ENCODE measurements at regions not wholly inside any gene's neighbourhood (a gene's known extent, or its start where the extent isn't known, plus 50 kb on each side); places are given as distances from the start of the nearest gene placed in this dataset.

DNA sequence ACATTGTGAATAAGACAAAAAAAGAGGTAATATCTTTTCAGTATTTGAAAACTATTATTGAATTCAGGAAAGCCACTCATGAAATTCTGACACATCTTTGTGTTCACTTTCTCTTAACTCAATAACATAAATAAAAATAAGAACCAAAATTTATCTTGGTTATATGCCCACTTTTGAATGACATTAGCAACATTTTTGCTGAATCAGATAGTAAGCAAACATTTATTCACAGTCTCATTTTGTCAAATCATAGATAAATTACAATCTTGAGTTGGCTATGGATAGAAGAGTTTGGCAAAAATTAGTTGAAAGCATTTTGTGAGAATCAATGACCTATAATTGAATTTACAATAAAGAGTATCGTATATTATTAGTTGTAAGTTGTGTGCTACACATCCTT lies 545.1 kb upstream of the PKDCC start:
- Histone ChIP-seq H3K4me1 (no peaks in the 10 kb centered on the region), H3K4me3 (no peak overlapping the region), H3K27me3 (no peaks in the 10 kb centered on the region), H3K9me3 (replicated peaks) (peaks cover 12% of the 10 kb centered on the region; the same call in 1 of the 2 replicates), H3K27ac (no peak overlapping the region), H3K36me3 (no peaks in the 10 kb centered on the region)
- no peak for DNase-seq

DNA sequence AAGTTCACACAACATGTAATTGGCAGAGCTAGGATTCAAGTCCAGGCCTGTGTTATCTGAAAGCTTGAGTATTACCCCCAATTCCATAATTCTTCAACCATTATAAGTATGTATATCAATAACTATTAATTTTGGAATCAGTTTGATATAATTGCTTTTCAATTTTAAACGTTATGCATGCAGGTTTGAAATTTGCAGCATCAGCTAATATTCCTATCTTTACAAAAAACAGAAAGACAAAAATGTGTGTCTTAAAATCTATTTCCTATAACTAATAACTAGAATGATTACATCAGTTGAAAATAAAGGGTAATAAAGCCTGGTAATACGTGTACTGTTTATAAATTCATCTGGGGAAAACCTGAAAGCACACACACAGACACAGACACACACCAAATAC lies 543.3 kb upstream of the PKDCC start:
- Histone ChIP-seq H3K27ac (no peak overlapping the region), H3K9me3 (replicated peaks) (peaks cover 12% of the 10 kb centered on the region; the same call in 1 of the 2 replicates), H3K36me3 (no peaks in the 10 kb centered on the region), H3K27me3 (no peaks in the 10 kb centered on the region), H3K4me1 (no peaks in the 10 kb centered on the region), H3K4me3 (no peak overlapping the region)
- no peak for DNase-seq

DNA sequence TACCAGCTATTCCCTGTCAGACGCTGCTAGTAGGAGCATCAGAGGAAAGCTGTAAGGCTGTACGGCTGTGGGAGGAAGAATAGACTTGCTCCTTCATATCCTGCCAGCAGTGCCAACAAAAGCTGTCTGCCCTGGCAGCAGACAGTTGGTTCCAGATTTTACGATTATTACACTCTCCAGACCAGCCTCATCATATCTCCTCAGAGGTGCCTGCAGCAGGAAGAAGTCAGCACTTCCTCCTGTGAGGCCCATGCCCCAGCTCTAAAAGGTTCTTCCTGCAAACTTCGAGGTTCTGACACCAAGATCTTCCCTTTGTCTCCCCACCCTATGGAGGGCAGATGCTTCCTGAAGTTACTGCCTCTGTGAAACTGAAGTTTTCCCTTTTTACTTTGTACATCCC lies 537.7 kb upstream of the PKDCC start:
- Histone ChIP-seq H3K36me3 (no peaks in the 10 kb centered on the region), H3K27me3 (no peaks in the 10 kb centered on the region), H3K4me3 (no peak overlapping the region), H3K4me1 (no peaks in the 10 kb centered on the region), H3K27ac (no peak overlapping the region), H3K9me3 (replicated peaks) (no peaks in the 10 kb centered on the region)
- DNase-seq, result no peak

DNA sequence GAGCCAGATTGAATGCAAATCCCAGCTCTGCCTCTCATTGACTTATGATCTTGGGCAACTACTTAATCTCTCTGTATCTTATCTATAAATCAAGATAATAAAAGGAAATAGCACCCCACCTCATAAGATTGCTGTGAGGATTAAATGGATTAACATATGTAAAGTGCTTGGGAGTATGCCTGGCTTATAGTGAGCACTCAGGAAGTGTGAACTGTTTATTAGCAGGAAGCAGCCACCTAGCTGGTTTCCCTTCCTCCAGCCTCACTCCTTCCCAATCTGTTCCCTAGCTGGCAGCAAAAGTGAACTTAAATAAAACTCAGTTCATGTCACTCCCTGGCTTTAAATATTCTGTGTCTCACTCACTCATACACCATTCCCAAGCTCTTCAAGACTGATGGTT lies 526.6 kb upstream of the PKDCC start:
- H3K4me1 ChIP-seq, result no peaks in the 10 kb centered on the region
- no peak overlapping the region for H3K27ac ChIP-seq
- H3K9me3 ChIP-seq (replicated peaks), result peaks cover 4% of the 10 kb centered on the region; the same call in 1 of the 2 replicates
- H3K4me3 ChIP-seq, result no peak overlapping the region
- no peaks in the 10 kb centered on the region for H3K36me3 ChIP-seq
- no peaks in the 10 kb centered on the region for H3K27me3 ChIP-seq
- DNase-seq, result no peak

DNA sequence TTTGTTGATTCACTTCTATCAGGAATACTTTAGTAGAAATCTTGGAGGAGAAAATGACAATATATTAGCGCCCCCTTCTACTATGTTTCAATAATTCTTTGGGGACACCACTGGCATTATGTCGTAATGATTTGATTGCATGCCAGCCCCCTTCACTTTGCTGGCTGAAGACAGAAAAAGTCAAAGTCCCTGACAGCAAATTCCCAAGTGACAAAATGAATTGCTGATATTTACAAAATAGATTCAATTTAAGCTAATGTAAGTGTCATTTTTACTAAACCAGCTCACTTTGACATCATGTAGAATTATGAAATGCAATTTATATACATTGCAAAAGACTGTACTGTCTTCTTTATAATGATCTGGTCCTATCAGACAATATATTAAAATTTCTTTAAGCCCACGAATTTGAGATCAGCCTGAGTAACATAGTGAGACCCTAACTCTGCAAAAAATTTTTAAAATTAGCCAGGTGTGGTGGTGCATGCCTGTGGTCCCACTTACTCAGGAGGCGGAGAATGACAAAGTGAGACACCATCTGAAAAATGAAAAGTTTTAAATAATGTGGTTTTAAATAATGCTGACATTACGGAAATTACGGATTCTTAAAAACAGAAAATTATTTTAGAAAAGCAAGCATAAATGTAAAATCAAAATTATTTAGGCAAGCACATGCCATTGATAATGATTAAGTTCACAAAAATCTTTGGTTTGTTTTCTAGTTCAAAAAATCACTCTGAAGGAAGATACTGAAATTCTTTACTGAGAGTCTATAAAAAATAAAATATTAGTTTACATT lies 520.1 kb upstream of the PKDCC start:
- H3K9me3 ChIP-seq (replicated peaks), result 0 out of 2 replicates have a peak, but pooled peaks cover 3% of the 10 kb centered on the region
- no peaks in the 10 kb centered on the region for H3K4me1 ChIP-seq
- no peak overlapping the region for H3K27ac ChIP-seq
- no peaks in the 10 kb centered on the region for H3K27me3 ChIP-seq
- H3K36me3 ChIP-seq, result no peaks in the 10 kb centered on the region
- no peak for DNase-seq
- no peak overlapping the region for H3K4me3 ChIP-seq

DNA sequence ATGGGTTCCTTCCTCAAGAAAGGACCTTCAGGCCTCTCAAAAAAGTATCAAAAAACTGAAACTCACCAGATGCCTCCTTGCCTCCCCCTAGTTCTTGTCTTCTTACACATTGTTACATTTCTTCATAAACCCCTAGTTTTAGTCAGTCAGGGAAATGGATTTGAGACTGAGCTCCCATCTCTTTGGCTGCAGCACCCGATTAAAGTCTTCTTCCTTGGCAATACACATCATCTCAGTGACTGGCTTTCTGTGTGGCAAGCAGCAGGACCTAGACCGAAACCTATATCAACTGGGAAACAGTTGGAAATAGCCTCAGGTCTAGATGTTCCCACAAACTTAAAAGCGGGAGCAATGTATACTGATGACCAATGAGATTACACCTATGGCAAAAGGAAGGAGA lies 512.2 kb upstream of the PKDCC start:
- Histone ChIP-seq H3K4me1 (no peaks in the 10 kb centered on the region), H3K27me3 (no peaks in the 10 kb centered on the region), H3K9me3 (replicated peaks) (peaks cover 12% of the 10 kb centered on the region), H3K4me3 (no peak overlapping the region), H3K27ac (no peak overlapping the region), H3K36me3 (no peaks in the 10 kb centered on the region)
- DNase-seq, result no peak

DNA sequence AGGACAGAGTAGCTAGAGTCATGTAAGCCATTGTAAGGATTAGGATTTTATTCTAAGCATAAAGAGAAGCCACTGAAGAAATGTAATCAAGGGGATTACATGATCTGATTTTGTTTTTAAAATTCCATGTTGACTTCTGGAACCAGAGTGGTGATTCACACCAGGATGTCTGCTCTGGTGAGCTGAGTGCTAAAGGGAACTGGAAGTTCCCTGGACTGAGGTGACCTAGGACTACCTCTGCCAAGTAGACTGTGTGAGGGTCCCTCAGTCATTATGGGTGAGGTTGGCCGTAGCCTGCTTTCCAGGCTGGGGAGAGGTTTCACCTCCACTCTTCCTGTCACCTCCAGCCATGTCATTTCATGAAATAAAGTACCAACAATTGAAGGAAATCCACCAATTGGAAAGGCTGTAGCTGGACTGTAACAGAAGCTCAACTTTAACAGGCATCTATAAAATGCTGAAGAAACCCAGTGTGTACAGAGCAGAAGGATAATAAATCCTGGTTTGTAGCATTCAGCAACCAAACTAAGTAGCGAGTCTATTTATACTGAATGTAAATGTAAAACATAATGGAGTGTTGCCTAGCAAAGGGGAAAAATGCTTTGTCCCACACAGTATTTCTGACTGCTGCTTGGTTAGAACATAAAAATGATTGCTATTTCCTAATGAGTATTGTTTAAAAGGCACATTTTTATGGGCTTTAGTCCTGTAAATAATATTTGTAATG lies 507.4 kb upstream of the PKDCC start:
- Histone ChIP-seq H3K4me1 (no peaks in the 10 kb centered on the region), H3K36me3 (no peaks in the 10 kb centered on the region), H3K27me3 (no peaks in the 10 kb centered on the region), H3K27ac (no peak overlapping the region), H3K9me3 (replicated peaks) (peaks cover 6% of the 10 kb centered on the region), H3K4me3 (no peak overlapping the region)
- no peak for DNase-seq

DNA sequence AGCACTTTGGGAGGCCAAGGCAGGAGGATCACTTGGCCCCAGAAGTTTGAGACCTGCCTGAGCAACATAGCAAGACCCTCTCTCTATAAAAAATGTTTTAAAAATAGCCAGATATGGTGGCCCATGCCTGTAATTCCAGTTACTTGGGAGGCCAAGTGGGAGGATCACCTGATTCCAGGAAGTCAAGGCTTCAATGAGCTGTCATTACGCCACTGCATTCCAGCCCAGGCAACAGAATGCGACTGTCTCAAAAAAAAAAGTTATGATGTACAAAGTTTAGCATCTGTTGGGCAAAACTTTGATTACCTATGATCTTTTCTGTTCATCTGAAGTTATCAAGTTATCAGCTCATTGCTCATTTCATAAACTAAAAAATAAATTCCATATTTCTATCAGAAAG lies 504.1 kb upstream of the PKDCC start:
- Histone ChIP-seq H3K4me3 (no peak overlapping the region), H3K27ac (no peak overlapping the region), H3K36me3 (no peaks in the 10 kb centered on the region), H3K27me3 (no peaks in the 10 kb centered on the region), H3K9me3 (replicated peaks) (no peaks in the 10 kb centered on the region), H3K4me1 (no peaks in the 10 kb centered on the region)
- no peak for DNase-seq

DNA sequence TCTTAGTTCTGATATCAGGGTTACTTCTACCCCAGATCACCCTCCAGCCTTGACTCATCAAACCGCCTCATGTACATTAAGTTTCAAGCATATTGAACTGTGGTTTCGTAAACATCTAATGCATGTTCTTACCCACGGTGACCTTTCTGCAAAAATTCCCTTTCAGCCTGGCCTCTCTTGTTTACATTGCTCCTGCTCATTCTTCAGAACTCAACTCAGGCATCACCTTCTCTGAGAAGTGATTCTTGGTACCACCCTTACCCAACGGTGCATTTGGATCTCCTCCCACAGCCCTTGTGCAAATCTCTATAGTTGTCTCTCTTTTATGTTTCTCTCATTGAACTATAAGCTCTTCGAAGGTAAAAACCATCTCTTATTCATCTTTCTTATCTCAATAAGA lies 503.1 kb upstream of the PKDCC start:
- Histone ChIP-seq H3K4me1 (no peaks in the 10 kb centered on the region), H3K27me3 (no peaks in the 10 kb centered on the region), H3K36me3 (no peaks in the 10 kb centered on the region), H3K27ac (no peak overlapping the region), H3K4me3 (no peak overlapping the region), H3K9me3 (replicated peaks) (no peaks in the 10 kb centered on the region)
- DNase-seq, result no peak

DNA sequence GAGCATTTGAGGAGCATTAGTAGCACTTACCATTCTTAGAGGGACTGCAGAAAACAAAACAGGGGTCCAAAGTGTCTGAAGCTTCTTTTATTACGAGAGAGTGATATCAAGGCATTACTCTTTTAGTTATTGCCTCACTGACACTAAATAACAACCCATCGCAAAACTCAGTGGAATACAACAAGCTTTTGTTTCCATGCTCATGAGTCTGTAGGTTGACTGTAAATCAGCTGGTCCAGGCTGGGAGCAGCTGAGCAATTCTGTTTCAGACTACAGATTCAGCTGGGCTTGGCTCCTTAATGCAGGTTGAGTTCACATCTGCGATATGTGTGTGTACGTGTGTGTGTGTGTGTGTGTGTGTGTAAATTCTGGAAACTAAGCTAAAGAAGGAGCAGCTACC lies 501.8 kb upstream of the PKDCC start:
- no peaks in the 10 kb centered on the region for H3K36me3 ChIP-seq
- H3K27me3 ChIP-seq, result no peaks in the 10 kb centered on the region
- no peak overlapping the region for H3K4me3 ChIP-seq
- DNase-seq, result no peak
- H3K4me1 ChIP-seq, result no peaks in the 10 kb centered on the region
- no peaks in the 10 kb centered on the region for H3K9me3 ChIP-seq (replicated peaks)
- H3K27ac ChIP-seq, result no peak overlapping the region

DNA sequence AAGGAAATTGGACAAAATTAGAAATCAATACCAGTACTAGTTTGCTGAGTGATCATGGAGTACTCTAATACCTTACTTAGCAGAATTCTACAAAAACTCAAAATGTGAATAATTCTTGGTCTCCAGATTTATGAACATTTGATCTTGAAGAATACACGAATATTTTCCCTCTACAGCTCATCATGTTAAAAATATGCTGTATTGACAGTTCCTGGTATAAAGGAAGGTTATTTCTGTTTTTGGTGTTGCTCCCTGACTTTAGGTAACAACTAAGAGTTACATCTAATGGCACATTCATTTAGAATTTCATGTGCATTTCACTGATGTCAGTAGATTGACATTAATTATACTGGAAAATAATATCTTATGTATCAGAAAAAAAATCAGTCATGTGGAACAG lies 479.2 kb upstream of the PKDCC start:
- Histone ChIP-seq H3K4me1 (no peaks in the 10 kb centered on the region), H3K27ac (no peak overlapping the region), H3K4me3 (no peak overlapping the region), H3K27me3 (no peaks in the 10 kb centered on the region), H3K36me3 (no peaks in the 10 kb centered on the region), H3K9me3 (replicated peaks) (no peaks in the 10 kb centered on the region; the same call in 1 of the 2 replicates)
- DNase-seq, result no peak

DNA sequence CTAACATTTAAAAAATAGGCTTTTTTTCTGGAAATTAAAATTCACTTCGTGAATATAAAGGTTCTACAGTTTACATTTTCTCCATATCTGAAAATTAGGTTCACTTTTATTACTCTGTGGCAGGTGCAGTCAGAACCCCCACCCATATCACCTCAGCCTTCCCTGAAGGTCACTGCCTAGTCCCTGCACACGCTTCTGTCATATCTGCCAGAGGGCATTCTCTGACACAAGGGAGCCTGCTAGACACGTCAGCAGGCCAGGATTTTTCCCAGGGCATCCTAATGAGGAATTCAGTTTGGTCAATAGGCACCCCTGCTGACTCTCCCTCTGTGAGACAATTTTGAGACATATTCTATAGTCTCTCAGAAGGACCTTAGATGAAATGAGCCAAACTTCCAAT lies 475.7 kb upstream of the PKDCC start:
- Histone ChIP-seq H3K4me1 (no peaks in the 10 kb centered on the region), H3K9me3 (replicated peaks) (no peaks in the 10 kb centered on the region), H3K27ac (no peak overlapping the region), H3K36me3 (no peaks in the 10 kb centered on the region), H3K4me3 (no peak overlapping the region), H3K27me3 (no peaks in the 10 kb centered on the region)
- DNase-seq, result peak in 1 of 2 experiments; percentile 6

DNA sequence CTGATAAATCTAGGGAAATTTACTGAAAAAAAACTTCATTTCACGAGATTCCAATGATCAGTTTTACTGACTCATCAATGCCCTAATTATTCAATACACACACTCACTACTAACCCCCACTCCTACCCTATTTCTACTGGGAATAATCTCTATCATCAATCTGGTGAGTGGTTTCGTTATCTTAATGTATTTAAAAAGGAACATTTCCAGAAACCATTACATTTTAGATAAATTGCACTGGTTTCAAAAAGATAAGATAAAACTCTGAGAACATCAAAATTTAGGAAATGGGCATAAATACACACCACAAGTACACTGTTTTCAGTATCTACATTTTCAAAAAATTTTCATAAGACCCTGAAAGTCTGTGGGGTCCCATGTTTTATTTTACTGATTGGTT lies 471.4 kb upstream of the PKDCC start:
- no peak overlapping the region for H3K27ac ChIP-seq
- H3K36me3 ChIP-seq, result no peaks in the 10 kb centered on the region
- no peak overlapping the region for H3K4me3 ChIP-seq
- no peaks in the 10 kb centered on the region for H3K4me1 ChIP-seq
- no peaks in the 10 kb centered on the region for H3K27me3 ChIP-seq
- DNase-seq, result no peak
- H3K9me3 ChIP-seq (replicated peaks), result no peaks in the 10 kb centered on the region

DNA sequence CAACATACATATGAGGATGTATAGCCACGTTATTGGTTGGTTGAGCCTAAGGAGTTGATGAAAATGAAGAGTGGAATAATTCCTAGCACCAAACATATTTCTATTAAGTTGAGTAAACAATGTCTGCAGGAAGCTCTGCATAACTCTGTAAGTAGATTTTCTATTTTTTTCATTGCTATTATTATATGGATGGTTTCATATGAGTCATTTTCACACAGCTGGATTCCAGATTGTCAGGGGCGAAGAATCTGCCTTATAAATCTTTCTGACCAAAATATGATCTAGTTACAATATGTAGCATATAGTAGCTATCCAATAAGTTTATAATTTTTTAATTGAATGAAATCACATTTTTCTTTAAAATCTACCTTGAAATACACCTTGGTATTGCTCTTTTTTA lies 468.0 kb upstream of the PKDCC start:
- no peak for DNase-seq
- Histone ChIP-seq H3K4me3 (no peak overlapping the region), H3K36me3 (no peaks in the 10 kb centered on the region), H3K4me1 (no peaks in the 10 kb centered on the region), H3K27me3 (no peaks in the 10 kb centered on the region), H3K27ac (no peak overlapping the region), H3K9me3 (replicated peaks) (no peaks in the 10 kb centered on the region)

DNA sequence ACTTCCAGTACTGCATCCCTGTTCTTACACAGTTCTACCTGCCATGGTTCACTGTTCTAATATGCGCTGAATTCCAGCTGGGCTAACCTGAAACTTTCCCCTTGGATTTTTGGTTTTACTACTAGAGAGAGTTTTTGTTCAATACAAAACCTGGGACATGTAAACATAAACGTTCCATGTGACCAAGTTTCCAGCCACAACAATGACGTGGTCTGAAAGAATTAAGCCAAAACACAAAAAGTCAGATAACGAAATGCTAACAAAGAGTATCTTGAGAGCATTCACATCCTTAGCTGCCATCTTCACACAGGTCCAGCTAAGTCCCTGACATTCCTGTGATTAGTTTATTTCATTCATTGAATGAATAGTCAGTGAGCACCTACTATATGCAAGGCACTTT lies 467.0 kb upstream of the PKDCC start:
- H3K36me3 ChIP-seq, result no peaks in the 10 kb centered on the region
- no peaks in the 10 kb centered on the region for H3K27me3 ChIP-seq
- no peak overlapping the region for H3K27ac ChIP-seq
- no peak overlapping the region for H3K4me3 ChIP-seq
- no peaks in the 10 kb centered on the region for H3K9me3 ChIP-seq (replicated peaks)
- no peak for DNase-seq
- no peaks in the 10 kb centered on the region for H3K4me1 ChIP-seq

DNA sequence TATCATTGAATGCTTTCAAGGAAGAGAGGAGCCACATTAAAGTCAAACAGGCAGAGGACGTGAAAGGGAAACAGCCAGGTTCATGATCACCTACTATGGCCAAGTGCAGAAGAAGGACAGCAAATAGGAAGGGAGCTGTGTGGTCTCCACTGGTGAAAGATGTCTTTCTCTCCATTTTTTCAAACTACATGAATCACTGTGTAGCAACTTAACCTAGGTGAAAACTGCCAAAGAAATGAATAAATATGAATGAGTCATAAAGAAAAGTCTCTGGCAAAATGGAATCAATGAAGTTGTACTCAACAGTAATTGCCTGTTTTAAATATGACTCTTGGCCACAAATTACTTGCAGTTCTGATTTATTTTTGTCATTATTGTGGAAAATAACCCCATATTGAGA lies 452.6 kb upstream of the PKDCC start:
- H3K4me3 ChIP-seq, result no peak overlapping the region

More for the DNA sequence above, 452.6 kb upstream of the PKDCC start:
- Histone ChIP-seq H3K4me1 (no peaks in the 10 kb centered on the region), H3K27ac (no peak overlapping the region), H3K9me3 (replicated peaks) (no peaks in the 10 kb centered on the region), H3K27me3 (no peaks in the 10 kb centered on the region), H3K36me3 (no peaks in the 10 kb centered on the region)
- DNase-seq, result no peak
